H1 (cell line): ENCODE measurements at regions not wholly inside any gene's neighbourhood (a gene's known extent, or its start where the extent isn't known, plus 50 kb on each side); places are given as distances from the start of the nearest gene placed in this dataset.

Experiments
- CTCF ChIA-PET: fragments of 300-600 bp; sonication (Branson Sonifier 250); formaldehyde crosslinking; loops from one replicate; lab custom pipeline; 2021; ENCODE audit not compliant: partially characterized antibody; lab: Charles Lee
- POLR2A ChIA-PET: fragments of 300-600 bp; sonication (Branson Sonifier 250); formaldehyde crosslinking; loops from one replicate; lab custom pipeline; 2021; ENCODE audit warnings: inconsistent platforms; ENCODE audit not compliant: partially characterized antibody; lab: Charles Lee
- DNase-seq, 2 experiments: peaks; one replicate each; pipeline versions ENCODE4 v3.0.0 to v3.0.0-alpha.2; 2010 to 2022; ENCODE audit warnings: low spot score in 2 of 2, low read depth in 1 of 2, mixed read lengths in 1 of 2
- FAIRE-seq: peaks from 2 replicates; lab custom pipeline; 2011; peaks lifted over from hg19 to GRCh38; lab: Jason Lieb, UNC
- H2AFZ ChIP-seq: 2 replicates; pipeline ENCODE4 v1.8.1; 2012; ENCODE audit warnings: low read length, inconsistent platforms
- H2AK5ac ChIP-seq: 2 replicates; pipeline ENCODE4 v1.6.1; 2013; ENCODE audit warnings: low read depth, low read length
- H2BK120ac ChIP-seq: replicated peaks from 2 replicates; pipeline ENCODE3; 2013; ENCODE audit warnings: low read depth, low read length, inconsistent platforms
- H2BK12ac ChIP-seq: 2 replicates; pipeline ENCODE4 v1.6.1; 2013; ENCODE audit warnings: low read depth, low read length
- H2BK15ac ChIP-seq: 2 replicates; pipeline ENCODE4 v1.6.1; 2013; ENCODE audit warnings: low read length
- H2BK20ac ChIP-seq: 2 replicates; pipeline ENCODE4 v1.6.1; 2013; ENCODE audit warnings: low read length
- H2BK5ac ChIP-seq: 2 replicates; pipeline ENCODE4 v1.6.1; 2013; ENCODE audit warnings: low read depth, low read length
- H3K14ac ChIP-seq: 2 replicates; pipeline ENCODE4 v1.6.1; 2013; ENCODE audit warnings: inconsistent platforms; ENCODE audit not compliant: insufficient read length
- H3K18ac ChIP-seq: 2 replicates; pipeline ENCODE4 v1.6.1; 2013; ENCODE audit warnings: low read length; ENCODE audit errors: extremely low read depth
- H3K23ac ChIP-seq: 2 replicates; pipeline ENCODE4 v1.6.1; 2013; ENCODE audit warnings: inconsistent platforms; ENCODE audit not compliant: insufficient read length
- H3K23me2 ChIP-seq: 2 replicates; pipeline ENCODE4 v1.6.1; 2013; ENCODE audit warnings: low read depth, low read length
- H3K27ac ChIP-seq: 2 replicates; pipeline ENCODE4 v1.6.1; 2011; ENCODE audit warnings: low read depth, low read length, inconsistent platforms
- H3K27me3 ChIP-seq, 4 experiments: replicated peaks in 1 of 4; 1 replicate in 1 of 4; 2 replicates in 3 of 4; pipeline versions ENCODE4 v1.6.1 to v1.8.1; 2011 to 2013; ENCODE audit warnings: low read length in 3 of 4, mild to moderate bottlenecking in 3 of 4, inconsistent platforms in 2 of 4, mixed read lengths in 2 of 4, moderate library complexity in 1 of 4; ENCODE audit not compliant: control insufficient read depth in 3 of 4, insufficient read depth in 3 of 4; ENCODE audit errors: extremely low read depth in 1 of 4
- H3K36me3 ChIP-seq, 4 experiments: 2 replicates each; pipeline versions ENCODE4 v1.6.1 to v1.8.1; 2011 to 2013; ENCODE audit warnings: mild to moderate bottlenecking in 4 of 4, low read length in 3 of 4, moderate library complexity in 2 of 4, control low read depth in 1 of 4, inconsistent platforms in 1 of 4; ENCODE audit not compliant: insufficient read depth in 4 of 4, control insufficient read depth in 2 of 4
- H3K4ac ChIP-seq: replicated peaks from 2 replicates; pipeline ENCODE3; 2013; ENCODE audit warnings: low read length, low read depth, mixed read lengths, inconsistent platforms; ENCODE audit not compliant: insufficient read length
- H3K4me1 ChIP-seq, 4 experiments: replicated peaks in 1 of 4; 1 replicate in 1 of 4; 2 replicates in 3 of 4; pipeline versions ENCODE4 v1.6.1 to v1.8.1; 2011 to 2013; ENCODE audit warnings: low read length in 3 of 4, inconsistent platforms in 2 of 4, mixed read lengths in 1 of 4; ENCODE audit not compliant: insufficient read depth in 4 of 4, control insufficient read depth in 3 of 4
- H3K4me2 ChIP-seq, 2 experiments: 2 replicates each; pipeline versions ENCODE4 v1.6.1 to v1.8.1; 2011 to 2013; ENCODE audit warnings: low read depth in 2 of 2, low read length in 2 of 2, control low read depth in 1 of 2, inconsistent platforms in 1 of 2, mild to moderate bottlenecking in 1 of 2; ENCODE audit not compliant: insufficient read depth in 1 of 2
- H3K4me3 ChIP-seq, 4 experiments: fragments of 200-600, 300-600 bp in 1 of 4; sonication (generic), shearing (Covaris generic), sonication (Bioruptor Twin) in 1 of 4; 2 replicates each; pipeline versions ENCODE4 v1.5.1 to v1.8.1; 2011 to 2016; ENCODE audit warnings: low read length in 4 of 4, low read depth in 3 of 4, control low read depth in 2 of 4, inconsistent platforms in 2 of 4, mild to moderate bottlenecking in 2 of 4, mixed read lengths in 1 of 4, moderate library complexity in 1 of 4; ENCODE audit not compliant: insufficient read depth in 2 of 4; ENCODE audit errors: extremely low read depth in 1 of 4
- H3K56ac ChIP-seq: replicated peaks from 2 replicates; pipeline ENCODE3; 2013; ENCODE audit warnings: low read depth, mild to moderate bottlenecking, mixed read lengths, low read length, inconsistent platforms; ENCODE audit not compliant: insufficient read length
- H3K79me1 ChIP-seq: 2 replicates; pipeline ENCODE4 v1.6.1; 2013; ENCODE audit warnings: low read depth, low read length, control low read depth
- H3K79me2 ChIP-seq, 2 experiments: 2 replicates each; pipeline versions ENCODE4 v1.6.1 to v1.8.1; 2012 to 2013; ENCODE audit warnings: low read length in 2 of 2, mild to moderate bottlenecking in 2 of 2, inconsistent platforms in 1 of 2; ENCODE audit not compliant: insufficient read depth in 2 of 2, control insufficient read depth in 1 of 2
- H3K9ac ChIP-seq, 4 experiments: replicated peaks in 1 of 4; 1 replicate in 1 of 4; 2 replicates in 3 of 4; pipeline versions ENCODE4 v1.6.1 to v1.8.1; 2011 to 2013; ENCODE audit warnings: low read depth in 3 of 4, low read length in 3 of 4, control low read depth in 2 of 4, mild to moderate bottlenecking in 2 of 4, moderate library complexity in 2 of 4, inconsistent platforms in 1 of 4; ENCODE audit errors: extremely low read depth in 1 of 4
- H3K9me3 ChIP-seq, 2 experiments: 2 replicates each; pipeline versions ENCODE4 v1.6.1 to v1.8.1; 2012 to 2013; ENCODE audit warnings: mild to moderate bottlenecking in 2 of 2, moderate library complexity in 2 of 2, control low read depth in 1 of 2, inconsistent platforms in 1 of 2, low read depth in 1 of 2, low read length in 1 of 2, mixed read lengths in 1 of 2; ENCODE audit not compliant: insufficient read depth in 2 of 2
- H4K20me1 ChIP-seq, 2 experiments: replicated peaks in 1 of 2; 2 replicates each; pipeline versions ENCODE3 to v1.8.1; 2011 to 2013; ENCODE audit warnings: inconsistent platforms in 2 of 2, low read length in 2 of 2, mild to moderate bottlenecking in 1 of 2; ENCODE audit not compliant: insufficient read depth in 2 of 2, control insufficient read depth in 1 of 2
- H4K5ac ChIP-seq: 2 replicates; pipeline ENCODE4 v1.6.1; 2013; ENCODE audit warnings: low read length, low read depth, mixed read lengths, inconsistent platforms; ENCODE audit not compliant: insufficient read length
- H4K8ac ChIP-seq: 2 replicates; pipeline ENCODE4 v1.8.0; 2013; ENCODE audit warnings: mild to moderate bottlenecking, moderate library complexity, low read length, inconsistent platforms; ENCODE audit not compliant: insufficient read depth; ENCODE audit errors: extremely low read depth
- H4K91ac ChIP-seq: replicated peaks from 2 replicates; pipeline ENCODE3; 2013; ENCODE audit warnings: low read length, mixed read lengths, inconsistent platforms; ENCODE audit not compliant: insufficient read length
- ASH2L ChIP-seq: fragments of 200-600, 300-600 bp; sonication (generic); IDR thresholded peaks from one replicate; pipeline ENCODE4 v1.7.1; 2017; ENCODE audit warnings: low read length
- ATF3 ChIP-seq: IDR thresholded peaks from 2 replicates; pipeline ENCODE4 v1.6.1; 2011; ENCODE audit warnings: low read depth, mild to moderate bottlenecking, low read length; ENCODE audit not compliant: insufficient read depth
- CBX8 ChIP-seq: fragments of 300-800, 300-1000 bp; sonication (generic); IDR thresholded peaks from 2 replicates; pipeline ENCODE4 v1.7.1; 2016; ENCODE audit warnings: low read depth, low read length, borderline replicate concordance
- CHD2 ChIP-seq: IDR thresholded peaks from 2 replicates; pipeline ENCODE4 v1.6.1; 2012; ENCODE audit warnings: low read length, improper control_type of control experiment
- E2F6 ChIP-seq: IDR thresholded peaks from 2 replicates; pipeline ENCODE4 v1.6.1; 2012; ENCODE audit warnings: inconsistent platforms
- JUND ChIP-seq: IDR thresholded peaks from 2 replicates; pipeline ENCODE4 v1.6.1; 2011; ENCODE audit warnings: mild to moderate bottlenecking, improper control_type of control experiment, low read length
- KDM1A ChIP-seq: fragments of 200-600, 300-600 bp; sonication (generic); IDR thresholded peaks from 2 replicates; pipeline ENCODE4 v1.7.1; 2016; ENCODE audit warnings: mild to moderate bottlenecking, low read length, borderline replicate concordance
- POLR2AphosphoS5 ChIP-seq: IDR thresholded peaks from 2 replicates; pipeline ENCODE4 v1.6.1; 2011; ENCODE audit warnings: low read depth, low read length
- SIX5 ChIP-seq: IDR thresholded peaks from 2 replicates; pipeline ENCODE4 v1.6.1; 2011; ENCODE audit warnings: mild to moderate bottlenecking, low read depth, low read length

- Histone ChIP-seq H3K4me1 (peaks cover 0 to 3% (median 0%) of the 10 kb centered on the region in 4 experiments; a peak in 1 of 7 replicates), H4K91ac (no peak overlapping the region), H2BK5ac (no peak overlapping the region), H4K5ac (no peak overlapping the region), H3K56ac (no peak overlapping the region), H2AFZ (no peak overlapping the region), H3K27ac (no peak overlapping the region), H4K20me1 (no peaks in the 10 kb centered on the region), H3K4ac (no peak overlapping the region), H3K9me3 (no peaks in the 10 kb centered on the region), H3K18ac (no peak overlapping the region), H2BK12ac (no peak overlapping the region), H3K36me3 (no peaks in the 10 kb centered on the region), H3K4me3 (no peak overlapping the region), H2BK20ac (no peak overlapping the region), H3K27me3 (no peaks in the 10 kb centered on the region), H3K14ac (no peak overlapping the region), H2BK15ac (no peak overlapping the region), H3K79me1 (no peaks in the 10 kb centered on the region), H3K23me2 (no peaks in the 10 kb centered on the region), H3K79me2 (no peaks in the 10 kb centered on the region), H2AK5ac (no peak overlapping the region), H3K23ac (no peak overlapping the region), H3K4me2 (no peak overlapping the region), H2BK120ac (no peak overlapping the region), H3K9ac (no peak overlapping the region), H4K8ac (no peak overlapping the region)
- no peak for DNase-seq
- CTCF ChIA-PET, result interaction anchor here (1.1 kb wide), 1 partner anchor 10 kb away, joined by 5 read pairs; no protein-coding TSS in a partner anchor
- no peak for FAIRE-seq
- TF ChIP-seq POLR2AphosphoS5, result no peak
- no peak for TF ChIP-seq CHD2
- TF ChIP-seq E2F6, result no peak
- no peak for TF ChIP-seq ASH2L
- no peak for TF ChIP-seq CBX8
- no peak for TF ChIP-seq KDM1A
- TF ChIP-seq JUND, result no peak
- no peak for TF ChIP-seq SIX5
- no peak for TF ChIP-seq ATF3
- POLR2A ChIA-PET, result no interaction called here
Observed at GRCh38 chr3:162584986-162585385, 1088.4 kb downstream of the OTOL1 start.
